SK-N-SH treated with all-trans-retinoic acid at 6 μM for 48 hours (cell line): ENCODE measurements at regions not wholly inside any gene's neighbourhood (a gene's known extent, or its start where the extent isn't known, plus 50 kb on each side); places are given as distances from the start of the nearest gene placed in this dataset.

Experiments
- ARNTL ChIP-seq: fragments of 450-650 bp; formaldehyde crosslinking; IDR thresholded peaks from 2 replicates; pipeline ENCODE4 v1.5.0; 2020; ENCODE audit warnings: low read depth, mild to moderate bottlenecking, moderate library complexity, borderline replicate concordance
- CREB5 ChIP-seq: fragments of 250-450 bp; sonication (Bioruptor Pico); IDR thresholded peaks from 2 replicates; pipeline ENCODE4 v1.5.1; 2020; ENCODE audit warnings: low read depth, mild to moderate bottlenecking, moderate library complexity
- PATZ1 ChIP-seq: fragments of 250-450 bp; sonication (Bioruptor Pico); IDR thresholded peaks from 2 replicates; pipeline ENCODE4 v1.8.0; 2020; ENCODE audit warnings: mild to moderate bottlenecking, moderate library complexity, borderline replicate concordance
- ZC3H10 ChIP-seq: fragments of 250-450 bp; sonication (Bioruptor Pico); IDR thresholded peaks from 2 replicates; pipeline ENCODE4 v1.5.1; 2021; ENCODE audit warnings: mild to moderate bottlenecking, moderate library complexity
- ZNF8 ChIP-seq: fragments of 450-650 bp; formaldehyde crosslinking; IDR thresholded peaks from 2 replicates; pipeline ENCODE4 v1.5.0; 2020; ENCODE audit warnings: mild to moderate bottlenecking, moderate library complexity

DNA sequence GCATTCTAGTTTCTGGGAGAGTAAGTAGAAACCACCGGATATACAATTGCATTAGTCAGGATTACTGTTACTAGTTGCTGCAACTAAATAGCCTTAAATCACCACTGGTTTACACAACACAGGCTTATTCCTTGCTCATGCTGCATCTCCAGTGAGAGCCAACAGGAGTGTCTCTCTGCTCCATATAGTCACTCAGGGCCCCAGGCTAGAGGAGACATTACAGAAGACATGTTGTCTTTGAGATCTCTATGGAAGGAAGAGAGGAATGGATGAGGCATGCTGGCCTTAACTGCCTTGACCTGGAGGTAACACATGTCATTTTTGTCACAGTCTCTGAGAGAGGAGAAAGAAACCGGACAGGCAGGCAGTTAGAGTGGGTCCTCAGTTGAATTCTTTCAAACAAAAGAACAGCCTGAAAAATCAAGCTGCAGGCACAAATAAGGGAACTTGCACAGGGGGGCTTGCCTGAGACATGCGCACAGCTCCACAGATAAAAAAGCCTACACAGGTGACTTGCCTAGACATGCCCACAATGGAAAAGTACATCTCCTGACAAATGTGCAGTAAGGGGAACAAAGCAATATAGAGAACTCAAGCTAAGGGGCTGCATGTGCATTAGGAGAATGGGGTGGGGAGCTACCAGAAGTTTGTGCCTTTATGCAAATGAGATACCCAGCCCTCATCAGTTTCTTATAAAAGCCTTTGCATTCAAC lies 348.0 kb downstream of the TYW1 start:
- TF ChIP-seq ARNTL (CRISPR knock-in tag) (no peak), PATZ1 (CRISPR knock-in tag) (no peak), ZC3H10 (CRISPR knock-in tag) (no peak), ZNF8 (CRISPR knock-in tag) (no peak), CREB5 (CRISPR knock-in tag) (no peak)
